HG02973 (cell line): ENCODE measurements at regions not wholly inside any gene's neighbourhood (a gene's known extent, or its start where the extent isn't known, plus 50 kb on each side); places are given as distances from the start of the nearest gene placed in this dataset.
"Not testable (repeated sequence)": the region's sequence is repeated elsewhere in the genome, so short reads cannot be mapped to it uniquely, and the experiment has no call there.

ENCODE experiments used
- ATAC-seq: cut with Tn5 transposase; IDR thresholded peaks from one replicate; pipeline ENCODE4 v1.9.1; 2021; ENCODE audit warnings: moderate library complexity; ENCODE audit not compliant: unreplicated experiment

- ATAC-seq: no peak
Observed at GRCh38 chr1:143643148-143643885, 328.5 kb downstream of the FAM72C start.

- no peak for ATAC-seq
Observed at GRCh38 chr1:143625886-143626285, 345.9 kb downstream of the FAM72C start.

GRCh38 chr1:143619851-143620250 is 351.9 kb downstream of the FAM72C start:
- ATAC-seq: no peak

- no peak for ATAC-seq
Observed at GRCh38 chr1:143611159-143611558, 360.6 kb downstream of the FAM72C start.

DNA sequence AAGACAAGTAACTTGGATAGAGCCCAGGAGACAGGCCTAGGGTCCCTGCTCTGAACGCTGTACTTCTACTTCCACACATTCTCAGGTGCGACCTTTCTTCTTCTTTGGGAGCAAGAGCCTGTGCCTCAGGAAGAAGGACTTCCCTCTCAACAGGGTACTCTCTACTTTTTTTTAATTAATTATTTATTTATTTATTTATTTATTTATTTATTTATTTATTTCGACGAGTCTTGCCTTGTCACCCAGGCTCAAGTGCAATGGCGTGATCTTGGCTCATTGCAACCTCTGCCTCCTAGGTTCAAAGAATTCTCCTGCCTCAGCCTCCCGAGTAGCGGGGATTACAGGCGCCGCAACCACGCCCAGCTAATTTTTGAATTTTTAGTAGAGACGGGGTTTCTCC is 361.6 kb downstream of the FAM72C start:
- ATAC-seq: no peak

DNA sequence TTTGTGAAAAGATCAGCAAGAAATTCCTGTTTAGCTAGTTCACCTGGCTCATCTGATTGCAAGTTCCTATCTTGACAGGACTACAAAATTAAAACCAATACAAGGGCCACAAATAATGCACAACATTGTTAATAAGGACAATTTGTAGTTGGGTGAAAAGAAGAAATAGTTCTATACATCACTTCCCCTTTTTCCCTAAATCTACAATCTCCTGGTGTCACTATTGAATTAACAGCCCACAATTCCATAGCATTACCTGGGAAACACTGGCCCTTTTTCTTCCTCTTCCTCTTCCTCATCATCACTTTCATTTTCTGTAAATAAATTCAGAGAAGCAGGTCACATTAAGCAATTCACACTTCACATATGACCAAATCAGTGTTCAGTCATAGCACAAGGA is 366.9 kb downstream of the FAM72C start:
- no peak for ATAC-seq

DNA sequence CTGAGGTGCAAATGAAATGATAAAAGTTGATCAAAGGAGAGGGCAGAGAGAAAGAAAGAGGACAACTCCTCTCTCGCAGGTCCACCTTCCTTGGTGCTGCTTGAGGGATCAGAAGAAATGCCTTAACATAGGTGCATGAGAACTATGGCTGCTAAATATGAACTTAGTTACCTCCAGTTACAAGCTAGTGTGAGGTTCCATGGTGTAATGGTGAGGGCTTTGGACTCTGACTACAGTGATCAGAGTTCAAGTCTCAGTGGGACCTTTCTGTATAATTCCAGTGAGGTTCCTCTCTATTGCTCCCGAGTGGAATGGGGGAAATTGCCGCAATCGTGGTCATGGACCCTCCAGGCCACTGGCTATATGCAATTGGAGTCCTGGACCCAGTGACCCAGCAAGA is 387.3 kb downstream of the FAM72C start:
- no peak for ATAC-seq

DNA sequence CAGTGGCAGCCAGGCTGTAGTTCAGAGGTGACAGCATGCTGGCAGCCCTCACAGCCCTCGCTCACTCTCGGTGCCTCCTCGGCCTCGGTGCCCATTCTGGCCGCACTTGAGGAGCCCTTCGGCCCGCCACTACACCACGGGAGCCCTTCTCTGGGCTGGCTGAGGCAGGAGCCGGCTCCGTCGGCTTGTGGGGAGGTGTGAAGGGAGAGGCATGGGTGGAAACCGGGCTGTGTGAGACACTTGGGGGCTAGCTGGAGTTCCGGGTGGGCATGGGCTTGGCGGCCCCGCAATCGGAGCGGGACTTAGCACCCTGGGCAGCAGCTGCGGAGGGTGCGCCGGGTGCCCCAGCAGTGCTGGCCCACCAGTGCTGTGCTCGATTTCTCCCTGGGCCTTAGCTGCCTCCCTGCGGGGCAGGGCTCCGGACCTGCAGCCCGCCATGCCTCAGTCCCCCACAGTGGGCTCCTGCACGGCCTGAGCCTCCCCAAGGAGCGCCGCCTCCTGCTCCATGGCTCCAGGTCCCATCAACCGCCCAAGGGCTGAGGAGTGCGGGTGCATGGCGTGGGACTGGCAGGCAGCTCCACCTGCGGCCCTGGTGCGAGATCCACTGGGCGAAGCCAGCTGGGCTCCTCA is 396.8 kb downstream of the FAM72C start:
- no peak for ATAC-seq

- ATAC-seq: not testable (repeated sequence)
Observed at GRCh38 chr1:143572661-143573060, 399.1 kb downstream of the FAM72C start.

- not testable (repeated sequence) for ATAC-seq
Observed at GRCh38 chr1:143563761-143564160, 408.0 kb downstream of the FAM72C start.

DNA sequence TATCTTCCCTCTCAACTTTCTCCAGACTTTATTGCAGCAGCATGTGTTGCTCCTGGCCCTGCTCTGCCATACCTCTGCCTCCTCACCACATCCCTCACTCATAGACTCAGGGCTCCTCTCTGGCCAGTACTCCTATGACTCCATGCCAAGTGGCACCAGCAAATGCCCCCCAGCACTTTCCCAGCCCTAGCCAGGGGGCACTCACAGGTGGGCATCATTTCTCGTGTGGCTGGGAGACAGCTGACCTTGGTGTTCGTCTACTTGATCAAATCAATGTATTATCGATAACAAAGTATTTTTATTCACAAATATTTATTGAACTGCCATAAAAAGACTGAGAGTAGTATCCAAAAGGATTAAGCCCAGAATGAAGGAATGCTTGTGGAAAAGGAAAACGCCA is 418.2 kb downstream of the FAM72C start:
- ATAC-seq: no peak

DNA sequence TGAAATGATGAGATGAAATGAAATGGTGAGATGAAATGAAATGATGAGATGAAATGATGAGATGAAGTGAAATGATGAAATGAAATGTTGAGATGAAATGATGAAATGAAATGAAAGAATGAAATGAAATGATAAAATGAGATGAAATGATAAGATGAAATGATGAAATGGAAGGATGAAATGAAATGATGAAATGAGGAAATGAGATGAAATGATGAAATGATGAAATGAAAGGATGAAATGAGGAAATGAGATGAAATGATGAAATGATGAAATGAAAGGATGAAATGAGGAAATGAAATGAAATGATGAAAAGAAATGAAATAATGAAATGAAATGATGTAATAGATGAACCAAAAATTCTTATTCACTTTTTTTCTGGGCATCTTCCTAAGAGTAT is 467.1 kb downstream of the FAM72C start:
- not testable (repeated sequence) for ATAC-seq

DNA sequence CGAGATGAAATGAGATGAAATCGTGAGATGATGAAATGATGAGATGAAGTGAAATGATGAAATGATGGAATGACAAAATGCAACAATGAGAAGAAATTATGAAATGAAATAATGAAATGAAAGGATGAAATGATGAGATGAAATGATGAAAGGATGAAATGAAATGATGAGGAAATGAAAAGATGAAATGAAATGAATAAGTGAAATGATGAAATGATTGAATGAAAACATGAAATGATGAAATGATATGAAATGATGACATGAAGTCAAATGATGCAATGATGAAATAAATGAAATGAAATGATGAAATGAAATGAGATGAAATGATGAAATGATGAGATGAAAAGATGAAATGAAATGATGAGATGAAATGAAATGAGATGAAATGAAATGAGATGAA is 467.7 kb downstream of the FAM72C start:
- ATAC-seq: not testable (repeated sequence)

GRCh38 chr1:143503048-143503447 is 468.7 kb downstream of the FAM72C start:
- ATAC-seq: not testable (repeated sequence)

DNA sequence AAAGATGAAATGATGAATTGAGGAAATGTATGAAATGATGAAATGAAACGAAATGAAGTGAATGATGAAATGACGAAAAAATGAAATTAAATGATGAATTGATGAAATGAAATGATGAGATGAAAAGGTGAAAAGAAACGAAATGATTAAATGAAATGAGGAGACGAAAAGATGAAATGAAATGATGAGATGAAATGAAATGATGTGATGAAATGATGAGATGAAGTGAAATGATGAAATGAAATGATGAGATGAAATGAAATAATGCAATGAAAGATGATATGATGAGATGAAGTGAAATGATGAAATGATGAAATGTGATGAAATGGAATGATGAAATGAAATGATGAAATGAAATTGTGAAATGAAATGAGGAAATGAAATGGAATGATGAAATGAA is 469.7 kb downstream of the FAM72C start:
- not testable (repeated sequence) for ATAC-seq

- ATAC-seq: not testable (repeated sequence)
Observed at GRCh38 chr1:143498059-143498749, 473.6 kb downstream of the FAM72C start.

DNA sequence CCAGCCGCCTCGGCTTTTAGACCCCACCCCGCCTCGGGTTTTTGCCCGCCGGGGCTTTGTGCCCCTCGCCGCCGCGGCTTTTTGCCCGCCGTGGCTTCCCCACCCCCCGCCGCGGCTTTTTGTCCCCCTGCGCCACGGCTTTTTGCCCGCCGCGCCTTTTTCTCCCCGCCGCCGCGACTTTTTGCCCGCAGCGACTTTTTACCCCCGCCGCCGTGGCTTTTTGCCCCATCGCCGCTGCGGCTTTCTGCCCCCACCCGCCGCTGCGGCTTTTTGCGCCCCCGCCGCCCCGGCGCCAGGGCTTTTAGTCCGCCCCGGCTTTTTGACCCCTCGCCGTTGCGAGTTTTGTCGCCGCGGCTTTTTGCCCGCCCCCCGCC is 474.4 kb downstream of the FAM72C start:
- no peak for ATAC-seq

GRCh38 chr1:143496526-143497373 is 475.0 kb downstream of the FAM72C start:
- not testable (repeated sequence) for ATAC-seq
